RWPE1 (cell line): ENCODE measurements at regions not wholly inside any gene's neighbourhood (a gene's known extent, or its start where the extent isn't known, plus 50 kb on each side); places are given as distances from the start of the nearest gene placed in this dataset.

ENCODE experiments used
- CTCF ChIA-PET: fragments of 350-600 bp; sonication (Branson Sonifier 250); formaldehyde crosslinking; extraction: SDS; loops from one replicate; lab custom pipeline; 2021; lab: Yijun Ruan, JAX
- POLR2A ChIA-PET: fragments of 400-600 bp; formaldehyde crosslinking; extraction: SDS; loops from one replicate; lab custom pipeline; 2020; ENCODE audit warnings: antibody characterized with exemption; ENCODE audit not compliant: low non-redundant PET; lab: Yijun Ruan, JAX
- DNase-seq: peaks from one replicate; pipeline ENCODE4 v3.0.0; 2012; ENCODE audit warnings: low spot score
- H3K27ac ChIP-seq: fragments of 450-650 bp; 2 replicates; pipeline ENCODE4 v1.5.1; 2017
- TF ChIP-seq, protein P1 (sequence below): fragments of 450-650 bp; conservative IDR thresholded peaks from 2 replicates; pipeline ENCODE4 v1.5.1; 2017; ENCODE audit warnings: low read depth, mild to moderate bottlenecking

DNA sequence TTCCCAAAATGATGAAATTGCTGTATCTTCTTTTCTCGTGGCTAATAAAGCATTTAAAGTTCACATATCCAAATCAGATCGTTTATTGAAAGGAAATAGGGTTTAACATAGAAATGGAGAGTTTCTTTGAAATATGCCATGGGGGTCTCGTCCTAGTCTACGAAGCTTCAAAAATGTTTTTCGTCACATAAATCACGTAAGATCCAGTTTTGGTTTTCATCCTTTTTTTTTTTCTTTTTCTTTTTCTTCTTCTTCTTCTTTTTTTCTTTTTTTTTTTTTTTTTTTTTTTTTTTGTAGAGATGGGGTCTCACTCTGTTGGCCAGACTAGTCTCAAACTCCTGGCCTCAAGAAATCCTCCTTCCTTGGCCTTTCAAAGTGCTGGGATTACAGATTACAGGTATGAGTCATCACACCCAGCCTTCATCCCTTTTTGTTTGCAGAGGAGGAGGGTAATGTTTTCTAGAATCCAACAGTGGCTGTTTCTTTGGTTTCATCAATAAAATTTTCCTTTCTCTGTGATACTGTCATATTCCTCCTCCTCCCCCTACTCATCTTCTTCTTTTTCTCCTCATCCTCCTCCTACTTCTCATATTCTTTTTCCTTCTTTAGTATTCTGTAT is 94.7 kb upstream of the LOC128125822 start:
- no peak for DNase-seq
- TF ChIP-seq, protein P1, sequence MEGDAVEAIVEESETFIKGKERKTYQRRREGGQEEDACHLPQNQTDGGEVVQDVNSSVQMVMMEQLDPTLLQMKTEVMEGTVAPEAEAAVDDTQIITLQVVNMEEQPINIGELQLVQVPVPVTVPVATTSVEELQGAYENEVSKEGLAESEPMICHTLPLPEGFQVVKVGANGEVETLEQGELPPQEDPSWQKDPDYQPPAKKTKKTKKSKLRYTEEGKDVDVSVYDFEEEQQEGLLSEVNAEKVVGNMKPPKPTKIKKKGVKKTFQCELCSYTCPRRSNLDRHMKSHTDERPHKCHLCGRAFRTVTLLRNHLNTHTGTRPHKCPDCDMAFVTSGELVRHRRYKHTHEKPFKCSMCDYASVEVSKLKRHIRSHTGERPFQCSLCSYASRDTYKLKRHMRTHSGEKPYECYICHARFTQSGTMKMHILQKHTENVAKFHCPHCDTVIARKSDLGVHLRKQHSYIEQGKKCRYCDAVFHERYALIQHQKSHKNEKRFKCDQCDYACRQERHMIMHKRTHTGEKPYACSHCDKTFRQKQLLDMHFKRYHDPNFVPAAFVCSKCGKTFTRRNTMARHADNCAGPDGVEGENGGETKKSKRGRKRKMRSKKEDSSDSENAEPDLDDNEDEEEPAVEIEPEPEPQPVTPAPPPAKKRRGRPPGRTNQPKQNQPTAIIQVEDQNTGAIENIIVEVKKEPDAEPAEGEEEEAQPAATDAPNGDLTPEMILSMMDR, result no peak
- no peak overlapping the region for H3K27ac ChIP-seq
- CTCF ChIA-PET, result no interaction called here
- POLR2A ChIA-PET, result no interaction called here

DNA sequence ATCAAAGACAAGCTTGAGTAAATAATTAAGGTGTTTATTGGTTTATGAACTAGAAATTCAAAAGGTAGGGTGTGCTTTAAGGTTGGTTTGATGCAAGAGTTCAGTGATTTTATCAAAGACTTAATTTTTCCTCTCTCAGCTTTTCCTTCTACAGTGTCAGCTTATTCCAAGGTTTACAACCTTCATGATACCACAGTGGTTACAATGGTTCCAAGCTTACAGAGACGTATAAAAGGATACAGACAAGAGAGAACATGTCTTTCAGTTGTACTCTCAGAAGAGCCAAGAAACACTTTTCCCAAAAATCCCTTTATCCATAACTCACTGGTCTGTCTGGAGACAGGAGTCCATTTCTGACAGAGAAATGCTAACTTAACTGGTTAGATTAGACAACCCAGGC is 93.5 kb upstream of the LOC128125822 start:
- TF ChIP-seq, protein P1, result no peak
- ChIA-PET POLR2A (no interaction called here), CTCF (no interaction called here)
- DNase-seq, result no peak
- no peak overlapping the region for H3K27ac ChIP-seq

GRCh38 chr6:63486196-63486595 is 86.1 kb upstream of the LOC128125822 start:
- no peak for DNase-seq
- TF ChIP-seq, protein P1, result no peak
- POLR2A ChIA-PET, result interaction anchor here (0.6 kb wide), 1 partner anchor 316 kb away, joined by 3 read pairs; no protein-coding TSS in a partner anchor
- CTCF ChIA-PET, result no interaction called here
- no peak overlapping the region for H3K27ac ChIP-seq

- POLR2A ChIA-PET, result no interaction called here
- DNase-seq, result no peak
- CTCF ChIA-PET, result no interaction called here
- TF ChIP-seq, protein P1, result no peak
- no peak overlapping the region for H3K27ac ChIP-seq
Measured at GRCh38 chr6:63487103-63487813, 85.0 kb upstream of the LOC128125822 start.

DNA sequence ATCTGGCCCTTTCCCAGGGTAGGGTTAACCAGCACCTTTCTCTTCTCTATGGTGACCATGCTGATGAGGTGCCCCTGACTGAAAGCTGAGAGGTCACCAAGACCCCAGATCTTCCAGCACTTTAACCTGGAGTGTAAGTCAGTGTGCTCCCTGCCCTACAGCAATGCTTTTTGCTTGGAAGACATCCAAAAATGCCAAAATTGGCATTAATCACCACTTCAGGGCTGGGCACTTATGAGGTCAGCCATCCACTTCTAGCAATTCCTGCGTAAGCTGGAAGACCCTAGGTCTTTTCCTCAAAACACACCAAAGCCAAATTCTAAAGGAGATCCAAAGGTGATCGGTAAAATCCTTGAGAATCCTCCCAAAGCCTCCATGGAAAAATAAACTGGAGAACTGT is 81.2 kb upstream of the LOC128125822 start:
- DNase-seq, result no peak
- ChIA-PET POLR2A (no interaction called here), CTCF (interaction anchor here (0.7 kb wide), 1 partner anchor 9 kb away, joined by 3 read pairs; no protein-coding TSS in a partner anchor)
- H3K27ac ChIP-seq, result no peak overlapping the region
- TF ChIP-seq, protein P1, result no peak

DNA sequence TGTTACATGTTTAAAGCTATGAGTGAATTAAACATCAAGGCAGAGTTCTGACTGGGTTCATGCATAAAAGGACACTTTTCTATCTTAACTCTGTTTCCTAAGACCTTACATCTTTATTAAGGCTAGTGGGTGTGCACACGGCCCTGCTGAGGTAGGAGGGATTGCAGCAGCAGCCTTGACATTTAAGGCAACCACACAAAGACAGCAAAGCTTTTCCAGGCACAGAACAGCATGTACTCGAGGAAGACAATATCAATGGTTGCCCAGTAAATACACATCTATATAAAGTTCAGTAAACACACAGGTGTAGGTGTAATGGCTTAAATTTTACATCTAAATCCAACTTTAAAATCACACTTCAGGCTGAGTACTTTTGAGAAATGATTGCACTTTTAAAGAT is 79.8 kb upstream of the LOC128125822 start:
- POLR2A ChIA-PET, result no interaction called here
- CTCF ChIA-PET, result no interaction called here
- TF ChIP-seq, protein P1, result no peak
- no peak for DNase-seq
- H3K27ac ChIP-seq, result no peak overlapping the region
